ENCODE measurements at regions not wholly inside any gene's neighbourhood (a gene's known extent, or its start where the extent isn't known, plus 50 kb on each side); places are given as distances from the start of the nearest gene placed in this dataset.

GRCh38 chr1:30521261-30521865, 202.0 kb downstream of the MATN1 start:
- TF ChIP-seq ZNF274 (IDR thresholded peaks at IDR 0.05; ENCODE audit: low read depth, low read length) = no peak
- no peak for TF ChIP-seq YY1 (IDR thresholded peaks at IDR 0.05; ENCODE audit: insufficient read depth, insufficient read length)

Data from NT2/D1 (cell line).